ENCODE measurements at regions not wholly inside any gene's neighbourhood (a gene's known extent, or its start where the extent isn't known, plus 50 kb on each side); places are given as distances from the start of the nearest gene placed in this dataset.

GRCh38 chr21:16777041-16777720 lies 735.7 kb upstream of the CXADR start:
- no peak for DNase-seq

- no peak for DNase-seq
These were observed 724.3 kb upstream of the CXADR start for GRCh38 chr21:16788584-16788983.

GRCh38 chr21:16789636-16790035 lies 723.2 kb upstream of the CXADR start:
- no peak for DNase-seq

GRCh38 chr21:16792101-16792500 lies 720.7 kb upstream of the CXADR start:
- DNase-seq: no peak

- no peak for DNase-seq
These were observed 717.9 kb upstream of the CXADR start for GRCh38 chr21:16794950-16795349.

- no peak for DNase-seq
These were observed 716.1 kb upstream of the CXADR start for GRCh38 chr21:16796776-16797175.

GRCh38 chr21:16797540-16797939 lies 715.3 kb upstream of the CXADR start:
- DNase-seq: no peak

- DNase-seq: no peak
These were observed 714.9 kb upstream of the CXADR start for GRCh38 chr21:16797966-16798365.

GRCh38 chr21:16800536-16801275 lies 712.1 kb upstream of the CXADR start:
- no peak for DNase-seq

- no peak for DNase-seq
These were observed 701.8 kb upstream of the CXADR start for GRCh38 chr21:16811011-16811410.

- DNase-seq: no peak
These were observed 700.9 kb upstream of the CXADR start for GRCh38 chr21:16811970-16812369.

GRCh38 chr21:16815243-16815642 lies 697.6 kb upstream of the CXADR start:
- no peak for DNase-seq

GRCh38 chr21:16821588-16821987 lies 691.3 kb upstream of the CXADR start:
- DNase-seq: no peak

GRCh38 chr21:16829532-16829931 lies 683.3 kb upstream of the CXADR start:
- no peak for DNase-seq

- no peak for DNase-seq
These were observed 680.1 kb upstream of the CXADR start for GRCh38 chr21:16832791-16833190.

GRCh38 chr21:16834791-16835190 lies 678.1 kb upstream of the CXADR start:
- no peak for DNase-seq

- DNase-seq: no peak
These were observed 675.5 kb upstream of the CXADR start for GRCh38 chr21:16837321-16837720.

- no peak for DNase-seq
These were observed 675.1 kb upstream of the CXADR start for GRCh38 chr21:16837721-16838120.

GRCh38 chr21:16838331-16838730 lies 674.5 kb upstream of the CXADR start:
- no peak for DNase-seq

GRCh38 chr21:16840538-16840937 lies 672.3 kb upstream of the CXADR start:
- no peak for DNase-seq

- DNase-seq: no peak
These were observed 670.7 kb upstream of the CXADR start for GRCh38 chr21:16841975-16842695.

- DNase-seq: no peak
These were observed 670.2 kb upstream of the CXADR start for GRCh38 chr21:16842696-16843035.

- DNase-seq: no peak
These were observed 665.6 kb upstream of the CXADR start for GRCh38 chr21:16847211-16847610.

GRCh38 chr21:16851054-16851453 lies 661.8 kb upstream of the CXADR start:
- DNase-seq: no peak
